Astrocyte (in vitro differentiated cells and primary cell): ENCODE measurements at regions not wholly inside any gene's neighbourhood (a gene's known extent, or its start where the extent isn't known, plus 50 kb on each side); places are given as distances from the start of the nearest gene placed in this dataset.

Experiments used
- EZH2 ChIP-seq: IDR thresholded peaks from 2 replicates; pipeline ENCODE4 v1.6.1; 2012; ENCODE audit warnings: mild to moderate bottlenecking, low read length, inconsistent platforms; ENCODE audit not compliant: insufficient read depth
- TF ChIP-seq, protein P1 (sequence below): IDR thresholded peaks from 2 replicates; pipeline ENCODE4 v1.5.1; 2011; ENCODE audit warnings: low read depth, mild to moderate bottlenecking, inconsistent platforms, low read length, moderate library complexity; ENCODE audit not compliant: insufficient read depth

DNA sequence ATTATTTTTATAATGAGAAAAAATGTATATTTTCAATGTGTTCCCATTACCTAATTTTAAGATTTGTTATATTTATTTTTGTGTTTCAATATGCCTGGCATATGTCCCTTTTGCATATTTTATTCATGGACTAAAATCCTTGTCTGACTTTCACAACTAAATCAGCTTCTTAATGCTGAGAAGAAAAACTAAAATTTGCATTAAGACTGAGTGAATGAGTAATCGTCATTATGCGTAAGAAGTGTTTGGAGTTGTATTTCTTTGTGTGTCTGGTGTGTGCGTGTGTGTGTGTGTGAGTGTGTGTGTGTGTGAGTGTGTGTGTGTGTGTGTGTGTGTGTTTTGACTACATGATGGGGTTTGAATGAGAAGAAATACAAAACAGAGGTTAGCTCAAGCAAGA lies 201.7 kb upstream of the SP8 start:
- TF ChIP-seq, protein P1, sequence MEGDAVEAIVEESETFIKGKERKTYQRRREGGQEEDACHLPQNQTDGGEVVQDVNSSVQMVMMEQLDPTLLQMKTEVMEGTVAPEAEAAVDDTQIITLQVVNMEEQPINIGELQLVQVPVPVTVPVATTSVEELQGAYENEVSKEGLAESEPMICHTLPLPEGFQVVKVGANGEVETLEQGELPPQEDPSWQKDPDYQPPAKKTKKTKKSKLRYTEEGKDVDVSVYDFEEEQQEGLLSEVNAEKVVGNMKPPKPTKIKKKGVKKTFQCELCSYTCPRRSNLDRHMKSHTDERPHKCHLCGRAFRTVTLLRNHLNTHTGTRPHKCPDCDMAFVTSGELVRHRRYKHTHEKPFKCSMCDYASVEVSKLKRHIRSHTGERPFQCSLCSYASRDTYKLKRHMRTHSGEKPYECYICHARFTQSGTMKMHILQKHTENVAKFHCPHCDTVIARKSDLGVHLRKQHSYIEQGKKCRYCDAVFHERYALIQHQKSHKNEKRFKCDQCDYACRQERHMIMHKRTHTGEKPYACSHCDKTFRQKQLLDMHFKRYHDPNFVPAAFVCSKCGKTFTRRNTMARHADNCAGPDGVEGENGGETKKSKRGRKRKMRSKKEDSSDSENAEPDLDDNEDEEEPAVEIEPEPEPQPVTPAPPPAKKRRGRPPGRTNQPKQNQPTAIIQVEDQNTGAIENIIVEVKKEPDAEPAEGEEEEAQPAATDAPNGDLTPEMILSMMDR, result no peak
- no peak for TF ChIP-seq EZH2
